Caco-2 (cell line): ENCODE measurements at regions not wholly inside any gene's neighbourhood (a gene's known extent, or its start where the extent isn't known, plus 50 kb on each side); places are given as distances from the start of the nearest gene placed in this dataset.

Experiments
- BruUV-seq: library from RNA; stranded (reverse); fragments of 400-500 nt; replicated peaks from 2 replicates; lab custom pipeline; 2021; lab: Mats Ljungman, UMichigan
- CTCF ChIA-PET: fragments of 300-600 bp; sonication (Branson Sonifier 250); formaldehyde crosslinking; loops from one replicate; lab custom pipeline; 2022; ENCODE audit warnings: antibody characterized with exemption; lab: Charles Lee
- POLR2A ChIA-PET: fragments of 300-600 bp; sonication (Branson Sonifier 250); formaldehyde crosslinking; loops from one replicate; lab custom pipeline; 2022; ENCODE audit warnings: antibody characterized with exemption; lab: Charles Lee
- DNase-seq, 2 experiments: peaks; one replicate each; pipeline versions ENCODE4 v3.0.0 to v3.0.0-alpha.2; 2020 to 2022
- H3K27me3 ChIP-seq: replicated peaks from 2 replicates; pipeline ENCODE4 v1.6.0; 2011; ENCODE audit warnings: low read length; ENCODE audit not compliant: control insufficient read depth, insufficient read depth
- H3K36me3 ChIP-seq: 2 replicates; pipeline ENCODE4 v1.5.1; 2011; ENCODE audit warnings: low read length; ENCODE audit not compliant: control insufficient read depth, insufficient read depth
- H3K4me1 ChIP-seq: fragments of 250-450 bp; sonication (Bioruptor Pico); 2 replicates; pipeline ENCODE4 v1.5.1; 2020; ENCODE audit warnings: mild to moderate bottlenecking
- H3K4me3 ChIP-seq: 2 replicates; pipeline ENCODE4 v1.5.1; 2011; ENCODE audit warnings: low read depth, mild to moderate bottlenecking, control low read depth, low read length
- H3K9me3 ChIP-seq: fragments of 250-450 bp; sonication (Bioruptor Pico); 2 replicates; pipeline ENCODE4 v1.5.1; 2020; ENCODE audit warnings: mild to moderate bottlenecking, moderate library complexity
- H3K27ac Mint-ChIP-seq: one replicate; pipeline ENCODE4 v1.8.0; 2022; ENCODE audit warnings: mixed read lengths; ENCODE audit not compliant: unreplicated experiment
- H3K27me3 Mint-ChIP-seq: one replicate; pipeline ENCODE4 v1.8.0; 2022; ENCODE audit warnings: mixed read lengths; ENCODE audit not compliant: insufficient read depth, unreplicated experiment
- H3K36me3 Mint-ChIP-seq: one replicate; pipeline ENCODE4 v1.8.0; 2022; ENCODE audit warnings: mild to moderate bottlenecking, mixed read lengths; ENCODE audit not compliant: insufficient read depth, unreplicated experiment
- H3K4me1 Mint-ChIP-seq: one replicate; pipeline ENCODE4 v1.8.0; 2022; ENCODE audit warnings: low read depth, mixed read lengths; ENCODE audit not compliant: unreplicated experiment
- H3K4me3 Mint-ChIP-seq: one replicate; pipeline ENCODE4 v1.8.0; 2022; ENCODE audit warnings: mild to moderate bottlenecking, moderate library complexity, mixed read lengths; ENCODE audit not compliant: unreplicated experiment
- H3K9me3 Mint-ChIP-seq: one replicate; pipeline ENCODE4 v1.8.0; 2022; ENCODE audit warnings: mixed read lengths; ENCODE audit not compliant: unreplicated experiment
- intact Hi-C: fragments of 100-400 bp; cut with micrococcal nuclease; formaldehyde crosslinking; loops from one replicate; pipeline ENCODE4 v1.10.0; 2022; ENCODE audit not compliant: unreplicated experiment
- TF ChIP-seq, protein P1 (sequence below), 2 experiments: fragments of 200-600 bp in 1 of 2; IDR thresholded peaks; 1 replicate in 1 of 2; 2 replicates in 1 of 2; pipeline versions ENCODE4 v1.5.1 to v1.8.0; 2011 to 2022; ENCODE audit warnings: antibody characterized with exemption in 1 of 2, control low read depth in 1 of 2, inconsistent platforms in 1 of 2, low read depth in 1 of 2, low read length in 1 of 2, mild to moderate bottlenecking in 1 of 2, moderate library complexity in 1 of 2; ENCODE audit not compliant: insufficient read depth in 1 of 2, severe bottlenecking in 1 of 2, unreplicated experiment in 1 of 2

DNA sequence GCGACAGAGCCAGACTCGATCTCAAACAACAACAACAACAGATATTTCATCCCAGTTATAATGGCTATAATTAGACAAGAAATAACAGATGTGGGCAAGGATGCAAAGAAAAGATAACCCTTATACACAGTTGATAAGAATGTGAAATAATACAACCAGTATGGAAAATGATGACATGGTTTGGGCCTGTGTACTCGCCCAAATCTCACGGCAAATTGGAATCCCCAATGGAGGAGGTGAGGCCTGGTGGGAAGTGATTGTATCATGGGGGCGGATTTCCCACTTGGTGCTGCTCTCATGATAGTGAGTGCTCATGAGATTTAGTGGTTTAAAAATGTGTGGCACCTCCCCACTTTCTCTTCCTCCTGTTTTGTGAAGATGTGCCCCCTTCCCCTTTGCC, 104.1 kb downstream of the C11orf87 start:
- no peak for DNase-seq
- Mint-ChIP-seq H3K4me1 (no peaks in the 10 kb centered on the region), H3K27me3 (peaks cover 2% of the 10 kb centered on the region), H3K36me3 (no peaks in the 10 kb centered on the region), H3K4me3 (no peak overlapping the region), H3K9me3 (no peaks in the 10 kb centered on the region), H3K27ac (no peak overlapping the region)
- Histone ChIP-seq H3K4me1 (no peaks in the 10 kb centered on the region), H3K27me3 (no peaks in the 10 kb centered on the region), H3K36me3 (no peaks in the 10 kb centered on the region), H3K4me3 (no peak overlapping the region), H3K9me3 (no peaks in the 10 kb centered on the region)
- intact Hi-C loops: no loop called here
- ChIA-PET CTCF (no interaction called here), POLR2A (no interaction called here)
- BruUV-seq: no TSS peak
- TF ChIP-seq, protein P1, sequence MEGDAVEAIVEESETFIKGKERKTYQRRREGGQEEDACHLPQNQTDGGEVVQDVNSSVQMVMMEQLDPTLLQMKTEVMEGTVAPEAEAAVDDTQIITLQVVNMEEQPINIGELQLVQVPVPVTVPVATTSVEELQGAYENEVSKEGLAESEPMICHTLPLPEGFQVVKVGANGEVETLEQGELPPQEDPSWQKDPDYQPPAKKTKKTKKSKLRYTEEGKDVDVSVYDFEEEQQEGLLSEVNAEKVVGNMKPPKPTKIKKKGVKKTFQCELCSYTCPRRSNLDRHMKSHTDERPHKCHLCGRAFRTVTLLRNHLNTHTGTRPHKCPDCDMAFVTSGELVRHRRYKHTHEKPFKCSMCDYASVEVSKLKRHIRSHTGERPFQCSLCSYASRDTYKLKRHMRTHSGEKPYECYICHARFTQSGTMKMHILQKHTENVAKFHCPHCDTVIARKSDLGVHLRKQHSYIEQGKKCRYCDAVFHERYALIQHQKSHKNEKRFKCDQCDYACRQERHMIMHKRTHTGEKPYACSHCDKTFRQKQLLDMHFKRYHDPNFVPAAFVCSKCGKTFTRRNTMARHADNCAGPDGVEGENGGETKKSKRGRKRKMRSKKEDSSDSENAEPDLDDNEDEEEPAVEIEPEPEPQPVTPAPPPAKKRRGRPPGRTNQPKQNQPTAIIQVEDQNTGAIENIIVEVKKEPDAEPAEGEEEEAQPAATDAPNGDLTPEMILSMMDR (IDR thresholded peaks at IDR 0.05; ENCODE audit: insufficient read depth in 1 of 2, low read depth in 1 of 2, low read length in 1 of 2, severe bottlenecking in 1 of 2, unreplicated experiment in 1 of 2): no peak

DNA sequence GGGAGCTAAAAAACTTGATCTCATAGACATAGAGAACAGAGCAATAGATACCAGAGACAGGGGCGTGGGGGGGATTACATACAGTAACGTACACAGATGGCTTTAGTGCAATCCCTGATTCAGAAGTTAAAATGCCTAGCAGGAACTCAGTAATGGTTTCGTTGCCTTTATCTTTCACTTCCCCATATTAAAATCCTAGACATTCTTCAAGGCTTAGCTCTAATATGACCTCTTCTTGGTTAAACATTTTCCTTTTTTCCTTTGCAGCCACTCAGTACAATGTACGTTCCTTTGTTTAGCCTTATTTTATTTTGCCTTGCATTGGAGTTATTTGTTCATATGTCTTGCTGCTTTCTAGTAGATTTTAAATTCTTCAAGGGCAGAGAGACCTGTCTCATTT, 104.9 kb downstream of the C11orf87 start:
- POLR2A ChIA-PET: no interaction called here
- H3K4me3 ChIP-seq: no peak overlapping the region

DNA sequence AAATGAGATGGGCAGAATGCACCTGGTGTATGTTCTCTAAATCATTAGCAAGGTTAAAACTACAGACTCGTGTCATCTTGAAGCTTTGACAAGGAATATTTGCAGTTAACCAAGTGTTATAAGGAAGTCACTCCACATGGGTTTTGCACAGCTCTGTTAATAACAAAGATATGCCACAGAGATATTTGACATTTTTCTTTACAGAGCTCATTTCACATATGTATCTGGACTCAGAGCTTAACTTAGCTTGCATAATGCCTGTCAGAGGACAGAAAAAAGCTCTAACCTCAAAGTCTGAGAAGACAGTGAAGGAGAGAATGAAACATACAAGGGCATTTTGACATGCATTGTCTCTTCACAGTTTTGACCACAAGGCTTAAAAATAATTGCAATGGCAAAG, 105.5 kb downstream of the C11orf87 start:
- Mint-ChIP-seq H3K4me3 (no peak overlapping the region), H3K9me3 (no peaks in the 10 kb centered on the region), H3K4me1 (no peaks in the 10 kb centered on the region), H3K27me3 (peaks cover 2% of the 10 kb centered on the region), H3K27ac (no peak overlapping the region), H3K36me3 (no peaks in the 10 kb centered on the region)
- H3K4me1 ChIP-seq: no peaks in the 10 kb centered on the region
- intact Hi-C loops: no loop called here
- no peaks in the 10 kb centered on the region for H3K9me3 ChIP-seq
- CTCF ChIA-PET: no interaction called here
- H3K27me3 ChIP-seq: no peaks in the 10 kb centered on the region
- POLR2A ChIA-PET: no interaction called here
- BruUV-seq: no TSS peak
- no peaks in the 10 kb centered on the region for H3K36me3 ChIP-seq
- DNase-seq: no peak
- TF ChIP-seq, protein P1 (IDR thresholded peaks at IDR 0.05; ENCODE audit: insufficient read depth in 1 of 2, low read depth in 1 of 2, low read length in 1 of 2, severe bottlenecking in 1 of 2, unreplicated experiment in 1 of 2): no peak
- H3K4me3 ChIP-seq: no peak overlapping the region

More for the DNA sequence above, 104.9 kb downstream of the C11orf87 start:
- Mint-ChIP-seq H3K4me1 (no peaks in the 10 kb centered on the region), H3K27ac (no peak overlapping the region), H3K4me3 (no peak overlapping the region), H3K36me3 (no peaks in the 10 kb centered on the region), H3K27me3 (peaks cover 2% of the 10 kb centered on the region), H3K9me3 (no peaks in the 10 kb centered on the region)
- no peaks in the 10 kb centered on the region for H3K27me3 ChIP-seq
- no peaks in the 10 kb centered on the region for H3K4me1 ChIP-seq
- intact Hi-C loops: no loop called here
- no peaks in the 10 kb centered on the region for H3K36me3 ChIP-seq
- no peak for DNase-seq
- no TSS peak for BruUV-seq
- no peaks in the 10 kb centered on the region for H3K9me3 ChIP-seq
- CTCF ChIA-PET: no interaction called here
- TF ChIP-seq, protein P1 (IDR thresholded peaks at IDR 0.05; ENCODE audit: insufficient read depth in 1 of 2, low read depth in 1 of 2, low read length in 1 of 2, severe bottlenecking in 1 of 2, unreplicated experiment in 1 of 2): no peak
